ENCODE measurements at regions not wholly inside any gene's neighbourhood (a gene's known extent, or its start where the extent isn't known, plus 50 kb on each side); places are given as distances from the start of the nearest gene placed in this dataset.

DNA sequence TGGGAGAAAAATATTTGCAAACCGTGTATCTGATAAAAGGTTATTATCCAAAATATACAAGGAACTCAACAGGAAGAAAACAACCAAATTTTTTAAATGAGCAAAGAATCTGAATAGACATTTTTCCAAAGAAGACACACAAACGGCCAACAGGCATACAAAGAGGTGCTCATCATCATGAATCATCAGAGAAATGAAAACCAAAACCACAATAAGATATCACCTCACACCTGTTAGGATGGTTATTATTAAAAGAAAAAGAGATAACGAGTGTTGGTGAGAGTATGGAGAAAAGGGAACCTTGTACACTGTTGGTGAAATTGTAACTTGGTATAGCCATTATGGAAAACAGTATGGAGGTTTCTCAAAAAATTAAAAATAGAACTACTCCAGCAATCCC lies 463.3 kb downstream of the IRS1 start:
- FAIRE-seq = peak; percentile 16
- DNase-seq (ENCODE audit: low spot score) = no peak

DNA sequence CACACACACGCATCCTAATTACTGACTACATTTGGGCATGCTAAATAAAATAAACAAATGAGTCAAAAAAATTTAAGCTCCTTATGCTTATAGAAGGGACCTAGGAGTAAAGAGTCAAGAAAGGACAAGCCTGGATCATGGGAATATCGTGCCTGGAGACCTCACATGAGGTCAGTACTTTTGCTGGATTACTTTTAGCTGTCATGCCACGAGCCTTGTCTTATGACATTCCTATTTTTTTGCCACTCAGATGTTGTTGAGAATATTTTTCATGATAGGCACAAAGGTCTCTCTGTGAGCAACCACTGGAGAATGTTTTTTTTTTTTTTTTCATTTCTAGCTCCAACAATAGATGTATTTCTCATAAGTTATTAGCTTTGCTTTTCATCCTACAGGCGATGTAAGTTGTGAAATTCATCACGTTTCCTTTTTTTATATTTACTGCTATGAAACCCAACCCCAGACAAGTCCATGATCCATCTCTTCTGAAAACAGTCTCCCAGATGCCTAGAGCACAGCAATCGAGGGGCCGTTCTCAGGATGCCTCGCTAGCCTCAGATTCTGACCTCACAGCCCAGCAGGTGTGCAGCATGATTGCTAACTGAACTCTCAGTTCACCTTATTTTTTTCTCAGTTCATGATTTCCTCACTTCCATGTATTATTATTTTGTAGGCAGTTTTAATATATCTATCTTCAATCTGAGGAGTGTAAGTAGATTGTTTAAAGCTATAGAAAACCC lies 464.5 kb downstream of the IRS1 start:
- FAIRE-seq = no peak
- DNase-seq (ENCODE audit: low spot score) = no peak

DNA sequence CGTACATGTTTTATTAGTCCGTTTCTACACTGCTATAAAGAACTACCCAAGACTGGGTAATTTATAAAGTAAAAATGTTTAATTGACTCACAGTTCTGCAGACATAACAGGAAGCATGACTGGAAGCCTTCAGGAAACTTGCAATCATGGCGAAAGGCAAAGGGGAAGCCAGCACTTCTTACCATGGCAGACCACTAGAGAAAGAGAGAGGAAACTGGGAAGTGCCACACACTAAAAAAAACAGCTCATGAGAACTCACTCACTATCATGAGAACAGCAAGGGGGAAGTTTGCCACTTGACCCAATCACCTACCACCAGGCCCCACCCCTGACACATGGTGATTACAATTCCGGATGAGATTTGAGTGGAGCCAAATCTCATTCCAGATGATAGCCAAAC lies 466.2 kb downstream of the IRS1 start:
- no peak for DNase-seq (ENCODE audit: low spot score)
- no peak for FAIRE-seq

DNA sequence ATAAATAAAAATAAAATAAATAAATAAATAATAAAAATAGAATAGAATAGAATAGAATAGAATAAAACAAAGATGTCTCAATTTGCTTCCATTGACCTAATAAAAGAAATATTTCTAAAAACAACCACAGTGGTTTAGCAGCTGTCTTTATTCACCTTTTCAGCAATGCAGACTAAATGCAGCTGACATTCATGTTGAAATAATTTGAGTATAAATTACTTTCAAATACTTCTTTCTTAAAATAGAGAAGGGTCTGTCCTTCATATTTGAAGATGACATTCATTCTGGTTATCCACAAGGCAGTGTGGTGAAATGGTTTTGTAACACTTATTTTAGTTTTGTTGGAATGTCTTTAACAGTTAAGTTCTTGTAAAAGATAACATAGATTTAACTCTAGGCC lies 469.4 kb downstream of the IRS1 start:
- FAIRE-seq = no peak
- no peak for DNase-seq (ENCODE audit: low spot score)

DNA sequence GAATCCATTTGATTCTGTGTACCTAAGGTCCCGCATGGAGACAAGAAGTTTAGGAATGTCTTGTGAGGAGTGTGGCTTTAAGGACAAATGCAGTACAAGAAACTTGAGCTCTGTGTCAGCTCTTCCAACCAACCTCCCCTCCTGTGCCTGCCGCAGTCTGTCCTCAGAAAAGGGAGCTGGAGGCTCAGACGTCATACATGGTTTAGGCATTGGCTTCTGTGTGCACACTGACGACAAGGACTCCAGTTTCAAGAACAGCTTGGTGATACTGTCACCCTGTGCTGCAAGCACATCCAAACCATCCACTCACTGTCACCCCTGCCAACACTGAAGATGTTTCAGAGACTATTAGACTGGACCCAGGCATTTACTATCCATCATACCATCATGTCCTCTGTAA lies 470.4 kb downstream of the IRS1 start:
- no peak for DNase-seq (ENCODE audit: low spot score)
- FAIRE-seq = no peak

DNA sequence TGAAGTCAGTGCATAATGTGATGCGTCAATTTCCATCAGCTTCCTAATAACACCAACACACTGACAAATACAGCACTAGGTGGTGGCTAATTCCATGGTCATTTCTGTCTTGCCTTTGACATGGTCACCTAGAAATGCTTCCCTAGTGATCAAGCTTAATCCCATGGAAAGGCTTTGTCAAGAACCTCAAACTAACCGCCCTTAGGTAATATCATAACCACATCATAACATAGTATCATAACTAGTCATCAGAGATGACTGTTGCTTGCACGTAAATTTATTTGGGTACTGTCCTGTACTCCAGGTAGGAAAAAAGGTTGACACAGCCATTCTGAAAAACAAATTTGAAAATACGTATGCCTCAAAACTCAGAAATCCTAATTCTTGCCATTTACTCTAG lies 471.8 kb downstream of the IRS1 start:
- no peak for DNase-seq (ENCODE audit: low spot score)
- no peak for FAIRE-seq

DNA sequence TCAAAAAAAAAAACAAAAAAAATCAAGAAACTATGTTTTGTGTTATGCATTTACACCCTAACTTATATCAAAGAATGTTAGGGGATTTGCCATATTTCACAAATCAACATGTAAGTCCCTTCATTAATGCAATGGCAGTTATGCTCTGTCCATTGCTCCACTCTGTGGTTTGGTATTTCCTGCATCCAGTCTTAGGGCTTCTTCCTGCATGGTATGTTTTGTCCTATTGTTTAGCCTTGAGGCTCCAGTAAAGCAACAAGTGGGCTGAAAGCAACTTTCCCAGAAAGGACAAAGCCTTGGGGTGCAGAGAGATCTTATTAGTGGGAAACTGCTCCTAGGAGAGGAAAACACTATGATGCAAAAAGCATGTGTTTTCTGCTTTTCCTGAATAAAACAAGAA lies 474.1 kb downstream of the IRS1 start:
- FAIRE-seq (no peak), DNase-seq (ENCODE audit: low spot score) (peak; percentile 2)

DNA sequence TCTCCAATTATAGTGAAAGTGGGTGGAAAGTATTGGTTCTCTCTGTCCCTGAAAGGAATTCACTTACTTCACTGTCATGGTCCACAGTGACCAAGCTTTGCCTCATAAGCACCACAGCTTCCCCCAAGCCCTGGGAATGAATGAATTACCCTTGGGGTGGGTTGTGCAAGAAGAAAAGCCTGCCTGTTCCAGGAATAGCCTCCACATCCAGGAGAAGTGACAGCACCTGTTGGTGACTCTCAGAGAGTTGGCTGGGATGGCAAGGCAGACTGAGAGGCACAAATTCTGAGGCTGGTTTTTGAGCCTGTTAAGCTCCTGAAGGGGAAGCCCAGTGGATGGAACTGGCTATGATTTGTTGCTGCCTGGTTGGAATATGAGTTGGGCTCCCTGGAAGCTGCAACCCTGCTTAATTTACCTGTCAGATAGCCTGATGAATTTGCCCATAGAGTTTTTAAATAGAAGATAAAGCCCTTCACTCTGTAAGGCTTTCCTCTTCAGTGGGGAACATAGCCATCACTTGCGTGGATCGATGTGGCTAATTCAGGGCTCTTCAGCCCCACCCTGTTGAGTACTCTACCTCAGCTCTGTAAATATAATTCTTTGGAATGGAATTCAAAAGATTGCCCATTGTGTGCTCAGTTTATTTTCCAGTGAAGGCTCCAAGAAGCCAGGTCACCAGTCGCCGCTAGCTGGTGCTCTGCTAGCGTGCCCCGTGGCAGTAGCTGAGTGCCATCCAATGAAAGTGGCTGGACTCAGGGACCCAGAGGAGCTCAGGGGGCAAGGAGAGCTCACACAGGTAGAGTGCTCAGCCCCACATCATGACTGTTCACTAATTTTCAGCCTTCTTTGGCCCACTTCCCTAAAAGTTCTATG lies 479.3 kb downstream of the IRS1 start:
- DNase-seq (ENCODE audit: low spot score) = peak; percentile 1
- no peak for FAIRE-seq

DNA sequence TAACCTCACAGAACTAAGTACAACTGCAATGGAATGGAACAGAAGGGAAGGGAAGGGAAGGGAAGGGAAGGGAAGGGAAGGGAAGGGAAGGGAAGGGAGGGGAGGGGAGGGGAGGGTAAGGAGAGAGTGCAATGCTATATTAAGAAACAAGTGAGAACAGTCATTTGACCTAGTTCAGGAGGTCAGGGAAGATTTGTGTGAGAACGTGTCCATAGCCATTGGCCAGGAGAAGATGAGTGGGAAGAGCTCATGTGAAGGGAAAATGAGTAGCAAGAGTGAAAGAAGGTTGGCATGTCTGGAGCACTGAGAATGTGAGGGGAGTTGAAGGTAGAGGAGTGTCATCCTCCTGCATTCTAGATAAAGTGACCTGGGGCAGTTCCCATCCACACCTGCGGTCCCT lies 481.6 kb downstream of the IRS1 start:
- DNase-seq (ENCODE audit: low spot score) = peak; percentile 1
- no peak for FAIRE-seq

DNA sequence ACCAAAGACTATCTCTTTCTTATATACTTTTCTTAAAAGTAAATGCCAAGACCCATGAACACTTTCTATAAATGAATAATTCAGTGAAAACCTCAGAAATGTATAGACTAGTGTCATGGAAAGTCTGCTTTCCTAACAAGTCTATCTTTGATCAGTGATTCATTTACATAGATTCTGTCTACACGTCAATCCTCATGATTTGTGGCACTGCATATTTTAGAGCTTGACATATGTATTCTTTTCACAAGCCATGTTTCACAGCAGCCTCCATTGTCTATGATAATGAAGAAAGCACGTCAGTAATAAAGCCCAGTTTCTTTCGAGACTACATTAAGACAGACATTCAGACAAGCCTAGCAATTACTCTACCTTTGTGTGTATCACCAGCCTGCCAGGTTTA lies 486.6 kb downstream of the IRS1 start:
- FAIRE-seq (no peak), DNase-seq (ENCODE audit: low spot score) (peak; percentile 2)

DNA sequence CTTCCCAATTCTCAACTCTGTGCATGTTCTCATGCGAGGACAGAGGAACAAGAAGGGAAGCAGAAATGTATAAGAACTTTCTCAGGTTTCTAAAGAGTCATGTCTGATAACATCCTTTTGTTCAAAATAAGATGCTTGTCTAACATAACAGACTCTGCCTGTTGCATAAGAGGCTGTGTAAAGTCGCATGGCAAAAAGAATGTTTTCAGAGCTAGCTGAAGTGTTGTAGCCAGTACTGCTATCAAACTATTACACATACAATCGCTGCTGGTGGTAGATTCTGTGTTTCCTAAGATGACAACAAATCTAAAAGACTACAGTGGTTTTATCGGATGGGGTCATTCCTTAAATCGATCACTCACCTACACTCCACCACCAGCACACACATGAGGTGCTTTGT lies 487.5 kb downstream of the IRS1 start:
- FAIRE-seq = no peak
- no peak for DNase-seq (ENCODE audit: low spot score)

DNA sequence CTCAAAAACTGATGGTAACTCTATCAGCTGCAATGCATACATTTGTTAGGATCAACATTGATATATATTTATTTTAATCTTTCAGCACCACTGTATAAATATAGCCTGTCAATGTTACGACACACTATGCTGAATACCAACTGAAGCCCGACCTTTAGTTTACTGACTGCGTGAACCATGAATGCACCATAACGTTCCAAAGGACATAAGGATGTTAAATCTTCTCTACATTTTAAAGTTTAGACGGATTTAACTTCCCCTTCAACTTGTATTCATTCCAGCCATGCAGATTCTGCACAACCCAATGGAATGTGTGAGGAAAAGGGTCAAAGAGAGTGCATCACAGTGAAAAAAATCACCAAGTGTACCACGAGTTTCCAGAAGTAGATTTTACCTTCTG lies 489.5 kb downstream of the IRS1 start:
- DNase-seq (ENCODE audit: low spot score) = no peak
- no peak for FAIRE-seq

DNA sequence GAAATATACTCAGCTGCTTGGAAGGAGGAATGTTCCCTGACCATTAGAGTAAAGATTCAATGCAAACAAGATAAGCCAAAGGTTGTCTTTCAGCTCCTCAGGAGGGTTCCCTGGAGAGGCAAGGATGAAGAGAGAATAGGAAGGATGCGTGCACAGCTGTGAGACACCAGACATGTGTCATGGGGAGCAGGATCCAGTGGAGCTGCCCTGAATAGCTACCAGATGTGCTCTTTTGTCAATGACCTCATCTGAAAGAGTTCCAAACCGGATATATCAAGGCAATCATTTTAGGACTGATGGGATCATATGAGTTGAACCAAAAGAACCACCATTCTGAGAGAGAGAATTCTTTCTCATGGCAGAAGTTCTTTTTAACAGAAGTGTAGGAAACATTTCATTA lies 490.6 kb downstream of the IRS1 start:
- FAIRE-seq (no peak), DNase-seq (ENCODE audit: low spot score) (peak; percentile 1)

DNA sequence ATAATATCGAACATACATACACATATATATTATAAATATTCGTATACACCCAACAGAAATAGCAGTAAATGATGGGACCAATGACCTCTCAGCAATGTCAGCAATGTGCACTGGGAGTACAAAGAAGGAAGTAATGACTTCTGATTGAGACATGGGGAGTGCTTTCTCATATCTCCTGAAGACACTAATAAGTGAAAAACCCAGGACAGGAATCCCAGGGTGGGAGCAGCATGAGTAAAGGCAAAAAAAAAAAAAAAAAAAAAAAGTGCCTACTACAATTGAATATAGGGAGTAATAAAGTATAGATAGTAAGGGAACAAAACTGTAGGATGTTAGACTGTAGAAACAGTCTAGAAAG lies 491.3 kb downstream of the IRS1 start:
- DNase-seq (ENCODE audit: low spot score) (peak; percentile 1), FAIRE-seq (no peak)

DNA sequence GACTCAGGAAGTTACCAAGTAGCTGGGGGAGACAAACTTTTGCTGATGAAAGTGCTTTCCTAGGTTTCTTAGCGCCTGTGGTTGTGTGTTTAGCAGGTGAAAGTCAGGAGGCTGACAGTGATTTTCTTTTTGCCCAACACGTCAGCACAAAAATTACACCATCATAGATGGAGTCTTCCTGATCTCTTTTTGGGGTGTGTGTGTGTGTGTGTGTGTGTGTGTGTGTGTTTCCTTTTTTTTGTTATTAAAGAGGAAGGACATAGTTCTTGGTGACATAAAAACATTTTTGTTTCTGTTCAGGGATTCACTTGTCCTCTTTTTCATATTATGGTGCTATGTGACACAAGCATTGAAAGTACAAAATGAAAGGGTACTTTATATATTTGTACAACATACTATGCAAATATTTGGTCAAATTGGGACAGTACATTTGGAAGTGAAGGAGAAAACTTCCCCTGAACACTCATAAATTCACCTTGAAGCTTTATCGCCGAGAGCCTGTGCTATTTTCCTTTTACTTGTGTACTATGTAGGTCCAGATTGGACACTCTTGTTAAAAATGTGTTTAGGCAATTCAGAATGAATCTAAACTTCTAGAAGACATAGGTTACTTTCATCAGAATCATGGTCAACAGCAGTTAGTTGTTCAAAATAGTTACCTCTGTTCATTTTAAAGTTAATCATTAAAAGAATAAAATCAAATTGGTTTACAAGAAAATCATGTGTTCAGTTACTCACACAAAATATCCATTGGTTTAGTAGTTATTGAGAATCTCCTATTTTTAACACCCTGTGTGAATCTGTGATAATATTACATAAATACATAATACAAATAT lies 491.9 kb downstream of the IRS1 start:
- no peak for FAIRE-seq

DNA sequence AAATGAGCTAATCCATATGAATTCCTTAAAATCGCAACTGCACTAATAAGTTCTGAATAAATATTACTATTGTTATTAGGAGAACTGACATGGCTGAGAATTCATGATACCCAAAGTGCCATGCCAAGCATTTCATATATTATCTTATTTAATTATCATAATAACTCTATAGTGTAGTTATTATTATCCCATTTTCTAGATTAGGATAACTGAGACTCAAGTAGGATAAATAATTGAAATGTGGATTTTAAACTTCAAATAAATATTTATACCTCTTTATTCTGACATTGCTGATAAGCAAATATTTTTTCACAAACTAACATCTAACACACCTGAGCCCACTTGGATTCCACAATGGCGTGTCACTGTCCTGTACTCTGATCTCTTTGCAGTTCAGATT lies 492.7 kb downstream of the IRS1 start:
- no peak for FAIRE-seq
- DNase-seq (ENCODE audit: low spot score) = peak; percentile 3

More for the DNA sequence above, 491.9 kb downstream of the IRS1 start:
- DNase-seq (ENCODE audit: low spot score) = peak; percentile 2

DNA sequence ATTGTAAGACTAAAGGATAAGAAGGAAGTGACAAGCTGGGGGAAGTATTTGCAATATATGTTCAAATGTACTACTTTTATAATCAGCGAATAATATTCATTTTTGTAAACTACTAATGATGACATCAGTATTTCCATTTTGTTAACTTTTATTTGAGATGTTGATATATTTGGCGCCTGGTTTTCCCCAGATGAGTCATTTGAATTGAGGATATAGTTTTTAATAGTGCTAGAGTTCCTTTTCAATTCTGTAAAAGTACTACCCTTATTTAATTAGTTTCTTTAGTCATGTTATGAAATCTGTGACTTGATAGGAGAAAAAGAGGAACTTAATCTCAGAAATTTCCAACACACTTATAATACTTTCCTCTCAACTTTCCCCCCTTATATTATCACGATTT lies 495.3 kb downstream of the IRS1 start:
- no peak for FAIRE-seq
- no peak for DNase-seq (ENCODE audit: low spot score)

DNA sequence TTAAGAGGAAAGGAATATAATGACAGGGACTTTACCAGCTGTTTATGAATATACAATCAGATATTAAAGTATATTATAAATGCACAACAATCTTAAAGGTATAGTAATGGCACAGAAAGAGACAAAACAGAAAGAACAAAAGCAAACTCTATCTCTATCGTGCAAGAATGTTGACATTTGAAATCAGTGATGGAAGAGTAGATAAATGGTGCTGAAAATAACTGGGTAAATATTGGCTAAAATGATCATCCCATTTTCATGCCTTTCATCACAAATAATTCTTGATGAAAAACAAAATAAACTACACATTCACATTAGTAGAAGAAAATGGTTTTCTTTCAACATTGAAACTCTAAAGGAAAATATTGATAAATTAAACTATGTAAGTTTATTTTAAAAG lies 495.9 kb downstream of the IRS1 start:
- DNase-seq (ENCODE audit: low spot score) (no peak), FAIRE-seq (no peak)

DNA sequence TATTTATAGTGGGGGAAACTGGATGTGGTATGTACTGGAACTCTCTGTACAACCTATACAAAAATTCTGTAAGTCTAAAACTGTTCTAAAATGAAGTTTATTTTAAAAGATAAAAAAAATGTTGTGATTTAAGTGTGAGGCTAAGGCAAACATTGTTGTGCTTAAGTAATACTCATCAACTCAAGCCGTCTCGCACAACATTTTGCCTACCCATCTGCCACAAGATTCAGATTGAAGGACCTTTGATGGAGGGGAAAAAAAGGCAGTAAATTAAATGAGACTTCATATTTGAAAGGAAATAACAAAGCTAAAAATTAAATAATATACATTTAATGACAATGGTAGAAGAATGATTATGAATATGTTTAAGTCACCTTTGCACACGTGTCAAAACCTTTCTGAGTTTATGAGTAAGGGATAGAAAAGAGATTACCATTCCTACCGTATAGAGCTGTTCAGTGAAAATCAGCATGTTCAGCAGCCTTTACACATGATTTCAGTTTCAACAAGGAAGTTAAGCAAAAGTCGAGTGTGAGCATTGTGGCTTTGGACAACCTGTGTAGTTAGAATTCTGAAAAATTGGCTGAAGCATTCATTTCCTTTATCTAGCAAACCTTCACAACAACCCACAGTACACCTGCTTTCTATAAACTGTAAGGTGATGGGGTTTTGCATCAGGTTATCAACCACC lies 499.3 kb downstream of the IRS1 start:
- no peak for DNase-seq (ENCODE audit: low spot score)
- no peak for FAIRE-seq

DNA sequence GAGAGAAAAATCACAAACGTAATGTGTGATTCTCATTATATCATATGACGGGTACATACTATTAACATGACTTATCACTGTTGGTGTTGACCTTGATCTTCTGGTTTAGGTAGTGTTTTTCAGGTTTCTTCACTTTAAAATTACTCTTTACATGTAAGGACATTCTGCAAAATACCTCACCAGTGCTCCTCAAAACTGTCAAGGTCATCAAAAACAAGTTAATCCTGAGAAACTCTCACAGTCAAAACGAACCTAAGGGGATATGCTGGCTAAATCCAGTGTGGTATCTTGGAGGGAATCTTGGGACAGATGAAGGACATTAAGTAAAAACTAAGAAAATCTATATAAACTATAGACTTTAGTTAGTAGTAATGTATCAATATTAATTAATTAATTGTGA lies 499.8 kb downstream of the IRS1 start:
- DNase-seq (ENCODE audit: low spot score) = peak; percentile 2
- FAIRE-seq = no peak

DNA sequence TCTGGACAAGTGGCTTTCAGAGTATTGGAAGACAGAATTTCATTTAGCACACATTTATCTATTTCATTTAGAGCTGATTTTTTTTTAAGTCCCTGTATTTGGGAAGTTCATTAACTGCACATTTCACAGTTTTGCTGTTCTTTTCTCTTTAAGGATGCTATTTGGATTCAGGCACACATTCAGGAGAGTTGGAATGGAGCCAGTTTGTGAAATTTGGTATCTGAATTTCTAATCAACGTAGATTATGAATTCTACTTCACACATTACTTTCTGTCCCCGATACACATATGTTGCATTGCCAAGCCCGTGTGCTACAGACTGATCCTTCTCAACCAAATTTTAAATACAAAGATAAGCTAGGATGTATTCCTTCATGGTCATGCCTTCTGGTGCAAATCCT lies 503.9 kb downstream of the IRS1 start:
- DNase-seq (ENCODE audit: low spot score) (no peak), FAIRE-seq (no peak)
